T-helper 2 cell treated with Interferon-gamma antibody and Interleukin-4, amounts not matched to agents 5 μg/mL and 100 μg/mL, for 36 hours (primary cell): ENCODE measurements at regions not wholly inside any gene's neighbourhood (a gene's known extent, or its start where the extent isn't known, plus 50 kb on each side); places are given as distances from the start of the nearest gene placed in this dataset.

Experiments
- DNase-seq: peaks from one replicate; pipeline ENCODE4 v3.0.0; 2021; ENCODE audit warnings: low spot score
- H3K27ac Mint-ChIP-seq: one replicate; pipeline ENCODE4 v1.8.0; 2021; ENCODE audit warnings: mild to moderate bottlenecking, mixed read lengths
- H3K27me3 Mint-ChIP-seq: one replicate; pipeline ENCODE4 v1.8.0; 2021; ENCODE audit warnings: low read depth, mixed read lengths
- H3K36me3 Mint-ChIP-seq: one replicate; pipeline ENCODE4 v1.8.0; 2021; ENCODE audit warnings: low read depth, mixed read lengths
- H3K4me1 Mint-ChIP-seq: one replicate; pipeline ENCODE4 v1.8.0; 2021; ENCODE audit warnings: low read depth, mixed read lengths
- H3K4me3 Mint-ChIP-seq: one replicate; pipeline ENCODE4 v1.8.0; 2022; ENCODE audit warnings: mild to moderate bottlenecking, moderate library complexity, mixed read lengths
- H3K9me3 Mint-ChIP-seq: one replicate; pipeline ENCODE4 v1.8.0; 2021; ENCODE audit warnings: mixed read lengths

DNA sequence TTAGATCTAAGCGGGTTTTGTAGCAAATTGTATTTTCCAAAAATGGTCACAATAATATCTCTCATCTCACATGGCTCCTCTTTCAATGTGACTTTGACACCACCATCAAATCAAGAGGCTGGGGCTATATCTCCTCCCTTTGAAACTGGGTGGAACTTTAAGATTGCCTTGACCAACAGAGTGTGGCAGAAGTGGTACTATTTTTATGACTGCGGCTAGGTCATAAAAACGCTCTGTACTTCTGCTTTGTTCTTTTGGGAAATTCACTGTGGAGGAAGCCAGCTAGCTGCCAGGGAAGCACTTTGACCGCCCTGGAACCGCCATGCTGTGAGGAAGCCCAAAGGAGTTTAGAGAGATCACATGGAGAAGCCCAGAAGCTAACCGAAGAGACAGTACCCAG lies 50.7 kb upstream of the ACOT11 start:
- no peak for DNase-seq
- H3K4me3 Mint-ChIP-seq = no peak overlapping the region
- H3K27ac Mint-ChIP-seq = no peak overlapping the region
- peaks cover 45% of the 10 kb centered on the region for H3K27me3 Mint-ChIP-seq
- H3K36me3 Mint-ChIP-seq = no peaks in the 10 kb centered on the region
- H3K9me3 Mint-ChIP-seq = no peaks in the 10 kb centered on the region
- peaks cover 7% of the 10 kb centered on the region for H3K4me1 Mint-ChIP-seq

DNA sequence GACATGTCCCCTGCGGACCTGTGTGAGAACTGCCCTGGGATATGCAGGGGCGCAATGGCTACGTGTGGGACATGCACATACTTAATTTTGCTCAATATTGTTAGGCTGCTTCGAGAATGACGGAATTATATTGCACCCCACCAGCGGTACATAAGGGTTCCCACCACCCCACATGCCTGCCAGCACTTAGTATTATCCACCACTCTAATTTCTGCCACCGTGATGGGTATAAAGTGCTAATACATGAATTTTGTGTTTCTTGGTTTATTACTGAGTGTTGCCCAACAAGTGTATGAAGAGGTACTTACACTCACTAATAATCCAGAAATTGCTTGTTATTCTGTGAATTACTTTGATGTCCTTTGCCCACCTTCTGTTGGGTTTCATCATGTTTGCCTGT lies 52.1 kb upstream of the ACOT11 start:
- no peak for DNase-seq
- H3K27me3 Mint-ChIP-seq = peaks cover 41% of the 10 kb centered on the region
- no peak overlapping the region for H3K27ac Mint-ChIP-seq
- no peaks in the 10 kb centered on the region for H3K36me3 Mint-ChIP-seq
- no peak overlapping the region for H3K4me3 Mint-ChIP-seq
- peaks cover 7% of the 10 kb centered on the region for H3K4me1 Mint-ChIP-seq
- H3K9me3 Mint-ChIP-seq = no peaks in the 10 kb centered on the region

DNA sequence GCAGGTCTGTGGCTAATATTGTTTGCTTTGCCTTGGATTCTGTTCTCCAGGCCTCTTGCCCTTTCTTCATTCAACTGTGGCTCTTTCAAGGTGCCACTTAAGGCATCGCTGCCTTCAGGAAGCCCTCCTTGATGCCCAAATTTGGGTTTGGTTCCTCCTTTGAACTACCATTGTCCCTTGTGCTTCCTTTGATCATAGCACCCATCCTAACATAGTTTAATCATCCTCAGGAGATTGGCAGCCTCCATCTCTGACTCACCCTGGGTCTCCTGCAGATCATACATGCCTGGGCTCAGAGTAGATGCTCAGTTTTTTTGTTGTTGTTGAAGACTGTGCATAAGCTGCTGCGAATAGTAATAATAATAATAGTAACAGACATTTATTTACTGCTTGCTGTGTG lies 54.4 kb upstream of the ACOT11 start:
- H3K4me3 Mint-ChIP-seq = no peak overlapping the region
- H3K4me1 Mint-ChIP-seq = peaks cover 4% of the 10 kb centered on the region
- H3K9me3 Mint-ChIP-seq = no peaks in the 10 kb centered on the region
- no peak overlapping the region for H3K27ac Mint-ChIP-seq
- no peaks in the 10 kb centered on the region for H3K36me3 Mint-ChIP-seq
- peaks cover 34% of the 10 kb centered on the region for H3K27me3 Mint-ChIP-seq
- DNase-seq = no peak

DNA sequence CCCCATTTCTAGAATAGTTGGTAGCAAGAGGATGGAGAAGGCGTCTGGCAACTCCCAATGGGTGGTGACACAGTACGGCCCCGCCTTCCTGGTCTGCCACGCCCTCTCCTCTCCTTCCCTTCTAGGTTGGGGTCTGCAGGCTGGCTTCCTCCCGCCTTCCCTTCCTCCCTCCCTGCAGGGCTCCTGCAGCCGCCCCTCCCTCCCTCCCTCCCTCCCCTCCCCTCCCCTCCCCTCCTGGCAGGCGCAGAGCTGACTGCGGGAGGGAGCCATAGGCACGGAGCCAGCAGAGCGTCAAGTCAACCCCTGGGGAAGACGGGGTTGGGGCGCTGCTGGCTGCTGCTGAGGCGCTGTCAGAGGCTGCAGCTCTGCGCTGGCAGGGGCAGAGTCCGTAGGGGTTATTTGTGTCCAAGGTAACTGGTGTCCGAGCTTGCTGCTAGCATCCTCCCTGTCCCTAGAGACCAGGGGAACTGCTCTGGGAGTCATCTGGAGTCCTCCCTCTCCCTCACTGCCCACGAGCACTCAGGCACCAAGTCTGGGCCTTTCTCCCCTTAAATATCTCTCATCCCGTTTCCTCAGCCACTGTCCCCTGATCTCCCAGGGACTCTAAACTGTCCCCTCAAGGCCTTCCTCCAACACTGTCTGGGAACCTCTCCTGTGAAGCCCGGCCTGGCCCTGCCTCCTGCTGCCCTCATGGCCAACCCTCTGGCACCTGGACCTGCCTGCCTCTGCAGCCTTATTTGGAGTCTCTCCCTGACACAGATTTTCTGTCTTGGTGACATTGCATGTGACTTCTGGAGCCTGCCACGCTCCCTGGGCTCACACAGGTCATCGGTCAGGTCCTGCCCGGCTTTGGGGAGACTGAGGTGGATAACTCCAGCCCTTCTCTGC lies 57.4 kb upstream of the ACOT11 start:
- Mint-ChIP-seq H3K9me3 (no peaks in the 10 kb centered on the region), H3K27ac (no peak overlapping the region), H3K36me3 (no peaks in the 10 kb centered on the region), H3K4me1 (peaks cover 21% of the 10 kb centered on the region), H3K4me3 (no peak overlapping the region), H3K27me3 (peaks cover 26% of the 10 kb centered on the region)
- DNase-seq = no peak

DNA sequence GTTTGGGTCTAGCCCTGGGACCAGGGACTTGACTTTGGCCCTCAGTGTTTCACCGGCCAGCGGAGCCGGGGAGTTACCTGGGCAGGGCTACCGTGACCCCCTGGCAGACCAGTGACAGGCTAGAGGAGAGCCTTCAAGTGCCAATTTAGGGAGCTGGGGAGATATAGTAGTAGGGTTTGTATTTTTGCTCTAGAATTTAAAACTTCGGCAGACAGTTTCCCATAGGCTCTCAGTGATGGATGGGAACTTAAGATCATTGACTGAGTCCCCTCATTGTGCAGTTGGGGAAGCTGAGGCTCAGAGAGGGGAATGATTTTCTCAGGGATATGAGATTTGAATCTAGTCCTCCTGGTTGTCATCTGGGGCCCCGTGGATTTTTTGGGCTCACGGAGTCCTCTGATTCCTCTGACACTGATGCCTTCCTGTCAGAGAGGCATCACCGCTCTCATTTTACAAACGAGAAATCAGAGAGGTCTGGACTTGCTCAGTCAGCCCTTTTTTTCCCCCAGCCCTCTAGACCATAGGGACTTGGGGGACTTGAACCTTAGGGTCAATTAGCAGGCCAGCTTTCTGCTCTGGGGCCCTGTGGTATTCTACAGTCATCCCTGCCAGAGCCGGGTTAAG lies 58.3 kb upstream of the ACOT11 start:
- Mint-ChIP-seq H3K36me3 (no peaks in the 10 kb centered on the region), H3K27ac (no peak overlapping the region), H3K4me1 (peaks cover 21% of the 10 kb centered on the region), H3K4me3 (peak overlapping the region; percentile 86), H3K9me3 (no peaks in the 10 kb centered on the region), H3K27me3 (peaks cover 27% of the 10 kb centered on the region)
- DNase-seq = no peak

DNA sequence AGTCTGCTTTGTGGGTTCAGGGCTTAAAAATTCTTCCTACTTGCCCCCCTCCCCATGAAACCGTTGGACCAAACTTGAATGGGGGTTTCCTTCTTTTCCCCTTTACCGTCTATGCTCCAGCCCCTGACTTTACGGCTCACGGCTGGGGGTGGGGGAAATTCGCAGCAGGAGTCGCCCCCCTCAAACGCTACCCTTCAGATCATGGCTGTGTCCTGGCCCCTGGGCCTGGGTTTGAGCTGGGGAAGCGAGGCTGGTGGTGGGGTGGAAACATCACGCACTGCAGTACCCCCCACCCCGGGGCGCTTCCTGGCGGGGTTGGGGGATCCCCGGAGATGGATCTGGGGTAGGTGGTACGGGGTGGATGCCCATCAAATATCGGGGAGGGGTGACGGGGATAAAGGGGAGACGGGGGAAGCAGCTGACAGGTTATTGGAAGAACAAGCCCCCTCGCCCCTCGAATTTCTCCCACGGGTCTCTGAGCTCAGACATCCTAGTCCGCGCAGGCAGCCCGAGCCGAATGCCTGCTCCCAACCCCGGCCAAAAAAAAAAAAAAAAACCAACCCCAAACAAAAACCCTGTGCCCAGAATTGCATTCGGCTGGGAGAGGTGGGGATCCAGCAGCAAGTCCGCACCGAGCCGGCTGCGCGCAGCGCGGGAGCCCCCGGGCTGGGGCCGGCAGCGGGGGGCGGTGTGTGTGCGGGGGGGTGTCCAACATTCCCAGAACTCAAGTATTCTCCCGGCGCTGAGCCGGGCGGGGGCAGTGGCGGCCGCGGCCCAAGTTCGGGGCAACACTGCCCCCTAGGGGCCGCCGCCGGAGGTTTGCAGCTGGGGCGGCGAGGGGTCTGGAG lies 59.0 kb upstream of the ACOT11 start:
- no peaks in the 10 kb centered on the region for H3K9me3 Mint-ChIP-seq
- DNase-seq = peak; percentile 75
- H3K27ac Mint-ChIP-seq = peak overlapping the region; percentile 77
- no peaks in the 10 kb centered on the region for H3K36me3 Mint-ChIP-seq
- peak overlapping the region; percentile 86 for H3K4me3 Mint-ChIP-seq
- peaks cover 21% of the 10 kb centered on the region for H3K4me1 Mint-ChIP-seq
- peaks cover 29% of the 10 kb centered on the region for H3K27me3 Mint-ChIP-seq

DNA sequence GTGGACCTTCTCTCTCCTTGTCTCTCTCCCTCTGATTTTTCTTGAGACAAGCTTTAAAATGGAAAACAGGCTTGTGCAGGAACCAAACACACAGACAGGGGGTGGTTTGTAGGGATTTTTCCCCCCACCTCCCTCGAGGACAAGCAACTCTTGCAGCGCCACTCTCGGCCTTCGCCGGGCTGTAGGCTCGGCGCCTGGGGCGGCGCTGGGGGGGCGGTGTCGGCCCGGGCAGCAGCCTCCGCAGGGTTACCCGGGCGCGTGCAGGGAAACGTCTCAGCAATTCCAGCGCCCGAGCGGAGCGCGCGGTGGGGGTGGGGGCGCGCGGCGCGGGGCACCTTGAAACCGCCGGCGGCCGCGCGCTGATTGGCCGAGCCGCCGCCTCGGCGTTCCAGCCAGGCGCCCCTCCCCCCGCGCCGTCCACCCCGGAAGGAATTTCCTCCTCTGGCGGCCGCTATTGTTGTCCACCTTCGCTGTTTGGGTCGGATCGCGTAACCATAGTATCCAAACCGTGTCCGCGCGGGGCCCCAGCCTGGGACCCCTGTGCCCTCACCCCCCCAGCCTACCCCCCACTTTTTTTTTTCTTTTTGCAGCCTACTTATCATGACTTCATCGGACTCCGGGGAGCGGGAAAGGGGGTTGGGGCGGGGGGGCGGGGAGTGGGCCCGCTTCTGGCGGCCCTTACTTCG lies 59.8 kb upstream of the ACOT11 start:
- Mint-ChIP-seq H3K36me3 (no peaks in the 10 kb centered on the region), H3K27me3 (peaks cover 30% of the 10 kb centered on the region), H3K27ac (peak overlapping the region; percentile 45), H3K4me3 (peak overlapping the region; percentile 86), H3K9me3 (no peaks in the 10 kb centered on the region), H3K4me1 (peaks cover 23% of the 10 kb centered on the region)
- peak; percentile 75 for DNase-seq

DNA sequence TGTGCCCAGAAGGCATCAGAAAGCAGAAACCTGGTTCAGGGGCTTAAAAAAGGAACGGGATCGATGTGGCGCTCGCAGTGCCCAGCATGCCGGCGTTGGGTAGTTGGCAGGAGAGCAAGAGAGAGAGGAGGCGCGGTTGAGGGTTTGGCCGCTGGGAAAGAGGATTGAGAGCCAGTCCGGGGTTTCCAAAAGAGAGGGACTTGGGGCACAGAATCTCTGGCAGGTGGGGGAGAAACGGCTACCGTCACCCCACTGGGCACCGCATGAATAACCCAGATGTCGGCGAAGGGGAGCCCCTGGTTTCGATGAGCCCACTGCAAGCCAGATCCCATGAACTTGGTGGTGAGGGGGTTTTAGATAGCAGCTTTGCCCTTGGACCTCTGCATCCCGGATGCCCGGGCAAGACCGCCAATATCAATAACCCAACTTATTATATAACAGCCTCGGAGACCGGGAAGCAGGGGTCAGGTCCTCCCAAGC lies 60.4 kb upstream of the ACOT11 start:
- Mint-ChIP-seq H3K27ac (peak overlapping the region; percentile 42), H3K4me1 (peaks cover 23% of the 10 kb centered on the region), H3K9me3 (no peaks in the 10 kb centered on the region), H3K36me3 (no peaks in the 10 kb centered on the region), H3K4me3 (peak overlapping the region; percentile 89), H3K27me3 (peaks cover 30% of the 10 kb centered on the region)
- DNase-seq = no peak

DNA sequence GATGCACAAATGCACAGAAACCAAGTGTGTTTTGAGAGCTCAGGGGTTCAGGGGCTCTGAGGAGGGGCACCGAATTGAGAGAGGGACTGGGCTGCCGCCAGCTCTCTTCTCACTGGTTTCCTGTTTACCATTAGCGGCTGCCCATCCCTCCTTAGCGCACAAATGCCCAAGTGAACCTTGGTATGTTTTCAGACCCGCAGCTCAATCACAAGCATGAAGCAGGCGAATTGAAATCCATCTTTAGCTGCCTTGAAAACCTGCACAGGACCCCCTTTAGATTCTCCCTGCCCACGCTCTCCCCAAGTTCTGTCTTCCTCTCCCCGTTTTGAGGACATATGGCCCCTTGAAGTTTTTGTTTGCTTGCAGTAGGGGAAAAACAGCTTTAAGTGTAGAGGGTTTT lies 61.1 kb upstream of the ACOT11 start:
- DNase-seq = no peak
- Mint-ChIP-seq H3K4me3 (peak overlapping the region; percentile 89), H3K27ac (no peak overlapping the region), H3K9me3 (no peaks in the 10 kb centered on the region), H3K4me1 (peaks cover 23% of the 10 kb centered on the region), H3K36me3 (no peaks in the 10 kb centered on the region), H3K27me3 (peaks cover 30% of the 10 kb centered on the region)

DNA sequence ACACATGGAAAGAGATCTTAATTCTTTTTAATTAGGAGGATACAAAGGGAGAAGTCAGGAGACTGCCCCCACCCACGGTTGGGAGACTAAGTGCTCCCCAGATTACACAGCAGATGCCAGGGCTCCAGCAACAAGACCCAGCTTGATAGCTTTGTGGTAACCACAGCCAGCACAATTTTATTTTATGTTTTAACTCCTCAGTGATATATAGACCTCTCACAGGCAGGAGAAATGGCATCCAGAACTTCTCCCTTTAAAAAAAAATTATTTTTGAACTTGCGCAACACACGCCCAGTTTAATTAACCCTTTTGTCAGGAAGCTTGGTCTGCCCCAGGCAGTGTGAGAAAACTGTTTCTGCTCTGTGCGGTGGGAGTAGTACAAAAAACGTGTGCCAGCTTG lies 62.6 kb upstream of the ACOT11 start:
- no peaks in the 10 kb centered on the region for H3K36me3 Mint-ChIP-seq

DNA sequence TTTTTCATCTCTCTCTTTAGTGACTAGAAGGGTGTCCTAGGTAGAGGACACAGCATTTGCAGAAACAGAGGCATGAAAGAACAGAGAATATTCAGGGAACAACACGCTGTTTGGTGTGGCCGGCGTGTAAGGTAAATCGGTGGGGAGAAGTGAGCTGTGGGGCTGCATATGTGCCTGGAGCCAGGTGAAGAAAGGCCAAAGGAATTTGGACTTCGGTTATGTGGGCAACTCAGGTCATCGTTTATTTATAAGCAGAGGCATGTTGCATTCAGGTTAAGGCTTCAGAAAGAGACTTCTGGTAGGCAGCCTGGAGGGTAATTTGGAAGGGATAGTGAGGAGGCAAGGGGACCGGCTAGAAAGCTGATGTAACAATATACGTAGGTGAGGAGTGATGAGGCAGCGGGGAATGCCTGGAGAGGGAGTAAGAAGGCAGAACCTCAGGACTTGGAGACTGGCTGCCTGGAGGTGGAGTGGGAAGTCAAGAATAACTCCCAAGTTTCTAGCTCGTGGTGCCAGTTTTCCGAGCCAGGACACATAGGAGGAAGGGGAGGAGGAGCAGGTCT lies 64.1 kb upstream of the ACOT11 start:
- Mint-ChIP-seq H3K4me1 (peaks cover 36% of the 10 kb centered on the region), H3K27me3 (peaks cover 23% of the 10 kb centered on the region), H3K27ac (no peak overlapping the region), H3K4me3 (no peak overlapping the region), H3K36me3 (no peaks in the 10 kb centered on the region), H3K9me3 (no peaks in the 10 kb centered on the region)
- DNase-seq = no peak

More for the DNA sequence above, 62.6 kb upstream of the ACOT11 start:
- no peak for DNase-seq
- Mint-ChIP-seq H3K27me3 (peaks cover 23% of the 10 kb centered on the region), H3K27ac (no peak overlapping the region), H3K4me1 (peaks cover 34% of the 10 kb centered on the region), H3K4me3 (no peak overlapping the region), H3K9me3 (no peaks in the 10 kb centered on the region)

DNA sequence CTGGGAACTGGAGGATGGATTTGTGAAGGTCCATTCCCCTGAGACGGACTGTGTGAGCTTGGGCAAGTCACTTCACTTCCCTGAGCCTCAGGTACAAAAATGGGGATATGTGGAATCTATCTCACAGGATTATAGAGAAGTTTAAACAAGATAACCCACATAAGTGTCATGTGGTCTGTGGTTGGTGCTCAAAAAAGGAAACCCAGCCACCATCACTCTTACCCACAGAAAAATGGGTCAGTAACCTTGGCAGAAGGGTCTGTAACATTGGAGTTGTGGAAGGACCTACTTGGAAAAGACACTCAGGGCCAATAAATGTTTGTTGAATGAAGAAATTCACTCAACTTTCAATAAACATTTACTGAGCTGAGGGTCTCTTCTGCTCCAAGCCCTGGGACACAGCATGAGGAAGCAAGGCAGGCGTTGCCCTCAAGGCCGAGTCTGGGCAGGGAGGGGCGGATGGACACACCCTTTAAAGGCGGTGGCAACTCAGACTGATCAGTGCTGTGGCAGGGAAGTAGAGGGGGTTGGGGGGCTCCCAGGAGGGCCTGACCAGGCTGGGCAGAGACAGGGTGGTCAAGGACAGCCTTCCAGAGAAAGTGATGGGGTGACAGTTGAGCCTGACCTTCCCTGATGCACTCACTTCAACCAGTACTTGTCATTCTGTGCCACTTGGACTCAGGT lies 66.7 kb upstream of the ACOT11 start:
- Mint-ChIP-seq H3K27me3 (peaks cover 12% of the 10 kb centered on the region), H3K4me3 (peak overlapping the region; percentile 56), H3K27ac (peak overlapping the region; percentile 33), H3K9me3 (no peaks in the 10 kb centered on the region), H3K4me1 (peaks cover 30% of the 10 kb centered on the region), H3K36me3 (no peaks in the 10 kb centered on the region)
- no peak for DNase-seq

DNA sequence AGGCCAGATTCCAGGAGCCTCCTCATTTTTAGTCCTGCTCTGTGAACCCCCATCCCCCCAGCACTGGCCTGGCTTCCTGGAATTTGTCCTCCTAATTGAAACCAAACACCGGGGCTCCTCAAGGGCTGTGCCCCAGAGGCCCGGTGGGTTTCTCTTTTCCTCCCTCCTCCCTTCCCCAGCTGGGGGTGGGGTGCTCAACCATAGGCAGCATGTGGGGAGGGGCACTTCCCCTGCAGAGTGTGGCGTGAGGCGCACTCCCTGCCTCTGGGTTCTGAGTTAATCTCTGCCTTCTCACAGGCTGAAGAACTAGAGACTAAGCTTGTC lies 67.5 kb upstream of the ACOT11 start:
- Mint-ChIP-seq H3K4me3 (peak overlapping the region; percentile 59), H3K9me3 (no peaks in the 10 kb centered on the region), H3K4me1 (peaks cover 31% of the 10 kb centered on the region), H3K27ac (no peak overlapping the region), H3K36me3 (no peaks in the 10 kb centered on the region), H3K27me3 (peaks cover 15% of the 10 kb centered on the region)
- no peak for DNase-seq
